Left renal cortex interstitium (tissue), 4 donors: ENCODE measurements at regions not wholly inside any gene's neighbourhood (a gene's known extent, or its start where the extent isn't known, plus 50 kb on each side); places are given as distances from the start of the nearest gene placed in this dataset.
A peak's percentile ranks its signal among the peaks of the same experiment; 100 is the strongest.

Experiments used
- DNase-seq, 4 donors: peaks; one replicate each; pipeline ENCODE4 v3.0.0-alpha.2; 2013; ENCODE audit warnings: low read depth in 4 of 4, low spot score in 2 of 4, missing footprints in 1 of 4

DNA sequence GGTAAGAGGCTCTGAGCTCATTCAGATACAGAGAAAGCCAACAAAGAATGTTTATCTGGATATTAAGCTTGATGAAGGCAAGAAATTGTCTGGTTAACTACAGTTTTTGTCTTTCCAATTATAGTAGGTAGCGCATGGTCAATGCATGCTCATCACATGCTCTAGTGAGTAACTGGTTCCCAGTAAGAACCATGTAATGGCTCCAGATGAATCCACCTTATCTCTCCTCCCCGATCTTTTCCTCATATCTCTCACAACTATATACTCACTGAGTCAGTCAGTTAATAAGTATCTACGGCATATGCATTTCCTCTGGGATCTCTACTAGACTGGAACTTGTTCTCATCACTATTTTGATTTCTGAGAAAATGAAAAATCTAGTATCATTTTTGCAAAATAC, 340.7 kb upstream of the DYNLRB2 start:
- DNase-seq: no peak

GRCh38 chr16:80199614-80200013, 341.2 kb upstream of the DYNLRB2 start:
- DNase-seq: no peak

DNA sequence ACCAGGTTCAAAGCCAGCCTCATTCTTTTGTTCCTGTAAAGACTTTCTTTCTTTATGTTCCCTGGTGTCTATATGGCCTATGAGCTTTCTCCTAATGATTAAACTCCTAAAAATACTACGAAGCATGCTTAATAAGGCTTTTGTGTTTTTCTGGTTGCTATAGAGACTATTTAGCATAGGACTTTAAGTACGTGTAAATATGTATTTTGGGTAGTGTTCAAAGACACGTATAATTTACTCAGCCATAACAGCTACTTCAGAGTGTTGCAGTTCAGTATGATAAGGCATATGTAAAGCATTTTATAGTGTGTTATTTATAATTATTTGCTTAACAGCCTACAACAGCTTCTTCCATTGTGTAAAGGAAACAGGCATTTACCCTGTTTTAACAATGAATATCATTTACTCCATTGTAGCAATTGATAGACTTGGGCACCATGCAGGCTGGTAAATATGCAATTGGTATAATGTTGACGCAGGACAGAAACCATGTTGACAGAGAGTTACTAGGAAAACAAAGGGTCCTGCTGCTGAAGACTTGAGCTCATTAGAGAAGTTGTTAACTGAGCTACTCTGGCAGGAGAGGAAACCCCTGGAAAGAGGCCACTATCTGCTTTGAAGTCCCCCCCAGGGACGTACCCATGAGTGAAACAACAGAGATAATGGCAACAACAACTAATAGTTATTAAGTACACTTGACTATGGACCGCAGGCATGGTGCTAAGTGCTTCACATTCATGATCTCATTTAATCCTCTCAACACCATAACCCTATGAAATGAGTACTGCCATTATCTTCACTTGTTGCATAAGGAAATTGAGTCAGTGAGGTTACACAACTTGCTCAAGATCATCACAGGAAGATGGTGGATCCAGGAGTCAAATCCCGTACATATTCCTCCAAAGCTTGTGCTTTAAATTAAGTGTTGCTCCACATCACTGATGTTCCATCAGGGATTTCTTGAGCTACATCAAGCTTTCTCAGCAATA, 342.2 kb upstream of the DYNLRB2 start:
- peak in 2 of 4 donors; percentile 15 to 19 for DNase-seq

GRCh38 chr16:80197741-80198201, 343.0 kb upstream of the DYNLRB2 start:
- DNase-seq: no peak

DNA sequence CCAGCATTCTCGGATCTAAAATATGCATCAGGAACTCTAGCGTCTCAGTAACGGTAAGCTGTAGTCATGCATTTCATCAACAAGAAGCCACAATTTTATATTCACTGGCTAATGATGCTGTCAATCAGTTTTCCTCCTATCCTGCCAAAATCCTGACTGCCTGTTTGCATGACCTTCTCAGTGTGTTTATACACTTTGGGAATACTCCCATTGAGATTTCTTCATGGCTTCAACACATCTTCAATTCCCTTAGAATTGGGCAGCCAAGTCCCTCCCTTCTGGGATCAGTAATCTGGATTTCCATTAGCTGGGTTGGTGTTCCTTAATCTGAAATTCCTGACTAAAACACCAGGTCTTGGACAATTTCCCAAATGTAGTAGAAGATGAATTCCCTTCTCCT, 348.9 kb upstream of the DYNLRB2 start:
- no peak for DNase-seq

GRCh38 chr16:80189476-80190175, 351.2 kb upstream of the DYNLRB2 start:
- DNase-seq: no peak

- DNase-seq: no peak
Observed at GRCh38 chr16:80176114-80176513, 364.7 kb upstream of the DYNLRB2 start.

GRCh38 chr16:80175011-80175410, 365.8 kb upstream of the DYNLRB2 start:
- DNase-seq: no peak

- no peak for DNase-seq
Observed at GRCh38 chr16:80174416-80174815, 366.4 kb upstream of the DYNLRB2 start.

- DNase-seq: no peak
Observed at GRCh38 chr16:80171746-80172145, 369.0 kb upstream of the DYNLRB2 start.

- no peak for DNase-seq
Observed at GRCh38 chr16:80171199-80171598, 369.6 kb upstream of the DYNLRB2 start.

GRCh38 chr16:80167657-80168390, 373.0 kb upstream of the DYNLRB2 start:
- DNase-seq: peak in 2 of 4 donors; percentile 41 to 45

DNA sequence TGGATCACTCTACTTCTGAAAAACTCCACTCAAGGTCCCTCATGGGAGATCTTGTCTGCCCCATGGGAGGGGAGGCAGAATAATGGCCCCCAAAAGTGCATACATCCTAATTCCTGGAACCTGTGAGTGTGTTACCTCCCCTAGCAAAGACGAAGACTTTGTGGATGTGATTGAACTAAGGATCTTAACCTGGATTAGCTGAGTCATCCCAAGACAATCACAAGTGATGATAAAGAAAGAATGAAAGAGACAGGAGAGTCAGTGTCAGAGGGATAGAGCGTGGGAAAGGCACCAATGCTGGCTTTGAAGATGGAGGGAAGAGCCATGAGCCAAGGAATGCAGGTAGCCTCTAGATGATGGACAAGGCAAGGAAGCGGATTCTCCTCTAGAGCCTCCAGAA, 374.7 kb upstream of the DYNLRB2 start:
- DNase-seq: no peak

- no peak for DNase-seq
Observed at GRCh38 chr16:80164966-80165550, 375.7 kb upstream of the DYNLRB2 start.

DNA sequence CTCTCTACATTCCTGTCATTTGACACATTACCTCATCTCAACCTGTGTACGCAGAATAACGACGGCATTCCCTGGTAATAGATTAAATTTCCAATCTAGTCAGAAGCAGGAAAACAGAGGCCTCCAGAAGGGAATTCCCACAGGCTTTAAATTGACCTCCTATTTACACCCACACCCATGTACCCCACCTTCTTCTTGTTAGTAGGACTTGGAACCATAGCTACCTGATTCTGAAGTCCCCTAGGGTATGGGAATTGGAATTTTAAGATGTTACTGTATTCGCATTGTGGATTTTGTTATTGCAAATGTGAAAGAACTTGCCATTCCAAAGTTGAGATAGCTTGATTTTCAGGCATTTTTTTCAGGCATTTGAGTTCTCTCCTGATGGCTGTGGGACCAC, 377.5 kb upstream of the DYNLRB2 start:
- no peak for DNase-seq

DNA sequence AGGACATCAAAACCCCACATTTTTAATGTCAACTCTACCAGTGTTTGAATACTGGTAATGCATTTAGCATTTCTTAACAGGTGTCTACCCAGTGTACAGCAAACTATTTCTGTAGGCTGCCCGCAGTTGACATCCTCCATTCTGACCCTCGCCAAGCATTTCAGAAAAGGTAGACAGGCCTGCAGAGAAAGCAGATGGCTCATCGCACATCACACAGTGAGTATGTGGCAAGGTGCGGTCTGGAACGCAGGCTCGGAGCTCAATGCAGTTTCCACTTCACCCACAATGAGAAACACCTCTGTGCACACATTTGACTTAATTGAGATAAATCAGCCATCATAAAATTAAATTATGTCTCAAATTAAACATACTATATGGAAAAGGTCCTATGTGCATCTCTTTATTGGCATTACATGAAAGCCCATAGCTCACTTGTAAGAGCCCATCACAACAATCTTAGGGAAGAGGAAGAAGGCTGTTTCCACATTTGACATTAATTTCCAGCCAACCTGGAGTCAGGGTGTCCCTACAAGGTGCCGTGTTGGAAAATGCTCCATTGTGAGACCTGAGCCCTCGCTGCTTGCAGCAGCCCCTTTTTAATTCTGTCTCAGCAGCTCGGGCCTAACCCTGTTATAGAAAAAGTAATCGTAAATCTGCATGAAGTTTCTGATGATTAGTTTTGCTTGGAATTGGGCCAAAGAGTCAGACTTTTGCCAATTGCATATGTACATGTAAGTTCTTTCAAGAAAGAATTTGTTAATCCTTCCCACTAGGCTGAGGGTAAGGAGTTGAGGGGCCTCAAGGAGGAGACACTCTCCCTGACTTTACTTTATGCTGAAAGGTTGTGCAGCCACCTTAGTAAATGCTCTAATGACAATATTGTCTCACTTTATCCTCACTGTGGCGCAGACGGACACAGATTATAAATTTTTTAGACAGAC, 378.7 kb upstream of the DYNLRB2 start:
- no peak for DNase-seq

GRCh38 chr16:80158766-80159165, 382.0 kb upstream of the DYNLRB2 start:
- no peak for DNase-seq

- DNase-seq: no peak
Observed at GRCh38 chr16:80151722-80152111, 389.1 kb upstream of the DYNLRB2 start.

- no peak for DNase-seq
Observed at GRCh38 chr16:80150978-80151721, 389.6 kb upstream of the DYNLRB2 start.
